Panc1 (cell line): ENCODE measurements at regions not wholly inside any gene's neighbourhood (a gene's known extent, or its start where the extent isn't known, plus 50 kb on each side); places are given as distances from the start of the nearest gene placed in this dataset.

Experiments used
- ATAC-seq: fragments of 200-7000 bp; cut with Tn5 transposase; 2 replicates; pipeline ENCODE4 v1.9.1; 2020; ENCODE audit warnings: mild to moderate bottlenecking, moderate library complexity
- BruUV-seq: library from RNA; stranded (reverse); fragments of 400-500 nt; replicated peaks from 2 replicates; lab custom pipeline; 2021; lab: Mats Ljungman, UMichigan
- CTCF ChIA-PET: fragments of 300-600 bp; sonication (Branson Sonifier 250); formaldehyde crosslinking; loops from one replicate; lab custom pipeline; 2022; ENCODE audit warnings: antibody characterized with exemption; lab: Charles Lee
- POLR2A ChIA-PET: fragments of 300-600 bp; sonication (Branson Sonifier 250); formaldehyde crosslinking; loops from one replicate; lab custom pipeline; 2022; ENCODE audit warnings: antibody characterized with exemption; lab: Charles Lee
- DNase-seq: peaks from one replicate; pipeline ENCODE4 v3.0.0-alpha.2; 2010; ENCODE audit warnings: low read depth, low spot score
- H3K27ac ChIP-seq: 2 replicates; pipeline ENCODE4 v1.5.1; 2011; ENCODE audit warnings: mild to moderate bottlenecking, low read length, inconsistent platforms
- H3K27me3 ChIP-seq: fragments of 200-500 bp; sonication (Bioruptor generic); 2 replicates; pipeline ENCODE4 v1.6.0; 2014; ENCODE audit warnings: low read length, inconsistent platforms; ENCODE audit not compliant: control insufficient read depth, insufficient read depth
- H3K36me3 ChIP-seq: fragments of 200-500 bp; sonication (Bioruptor generic); 2 replicates; pipeline ENCODE4 v1.5.1; 2014; ENCODE audit warnings: inconsistent platforms, mild to moderate bottlenecking, low read length, moderate library complexity; ENCODE audit not compliant: control insufficient read depth, insufficient read depth
- H3K4me1 ChIP-seq: 2 replicates; pipeline ENCODE4 v1.5.1; 2011; ENCODE audit warnings: inconsistent platforms, mild to moderate bottlenecking, low read length, moderate library complexity; ENCODE audit not compliant: control insufficient read depth, insufficient read depth
- H3K4me3 ChIP-seq, 2 experiments: 2 replicates each; pipeline ENCODE4 v1.5.1; 2011 to 2012; ENCODE audit warnings: low read depth in 2 of 2, low read length in 2 of 2, mild to moderate bottlenecking in 2 of 2, inconsistent platforms in 1 of 2, moderate library complexity in 1 of 2
- H3K9me3 ChIP-seq: fragments of 200-500 bp; sonication (Bioruptor generic); 2 replicates; pipeline ENCODE4 v1.5.1; 2014; ENCODE audit warnings: low read depth, mild to moderate bottlenecking, inconsistent platforms, low read length, moderate library complexity; ENCODE audit not compliant: control insufficient read depth, insufficient read depth
- POLR2AphosphoS5 ChIP-seq: IDR thresholded peaks from 2 replicates; pipeline ENCODE4 v1.6.1; 2012; ENCODE audit warnings: mild to moderate bottlenecking, low read depth, low read length, moderate library complexity
- SIN3A ChIP-seq: IDR thresholded peaks from 2 replicates; pipeline ENCODE4 v1.6.1; 2012; ENCODE audit warnings: low read depth, mild to moderate bottlenecking, low read length, moderate library complexity, borderline replicate concordance; ENCODE audit not compliant: insufficient read depth
- TCF7L2 ChIP-seq: IDR thresholded peaks from 2 replicates; pipeline ENCODE4 v1.6.1; 2011; ENCODE audit warnings: mild to moderate bottlenecking, low read depth, low read length, inconsistent platforms
- in situ Hi-C: cut with HindIII; loops from 2 replicates; pipeline ENCODE4 v1.10.0; 2016; ENCODE audit warnings: low sequenced_read_pairs, low pct_unique_long_range_greater_than_20kb
- intact Hi-C: fragments of 100-400 bp; cut with micrococcal nuclease; formaldehyde crosslinking; loops from one replicate; pipeline ENCODE4 v1.10.0; 2022; ENCODE audit not compliant: unreplicated experiment
- TF ChIP-seq, protein P1 (sequence below), 2 experiments: IDR thresholded peaks; 2 replicates each; pipeline ENCODE4 v1.6.1; 2011 to 2012; ENCODE audit warnings: low read depth in 2 of 2, control low read depth in 1 of 2, low read length in 1 of 2, mild to moderate bottlenecking in 1 of 2, moderate library complexity in 1 of 2; ENCODE audit not compliant: insufficient read depth in 1 of 2
- TF ChIP-seq, protein P2 (sequence below): fragments of 450-650 bp; IDR thresholded peaks from 2 replicates; pipeline ENCODE4 v1.5.1; 2017; ENCODE audit warnings: mild to moderate bottlenecking

DNA sequence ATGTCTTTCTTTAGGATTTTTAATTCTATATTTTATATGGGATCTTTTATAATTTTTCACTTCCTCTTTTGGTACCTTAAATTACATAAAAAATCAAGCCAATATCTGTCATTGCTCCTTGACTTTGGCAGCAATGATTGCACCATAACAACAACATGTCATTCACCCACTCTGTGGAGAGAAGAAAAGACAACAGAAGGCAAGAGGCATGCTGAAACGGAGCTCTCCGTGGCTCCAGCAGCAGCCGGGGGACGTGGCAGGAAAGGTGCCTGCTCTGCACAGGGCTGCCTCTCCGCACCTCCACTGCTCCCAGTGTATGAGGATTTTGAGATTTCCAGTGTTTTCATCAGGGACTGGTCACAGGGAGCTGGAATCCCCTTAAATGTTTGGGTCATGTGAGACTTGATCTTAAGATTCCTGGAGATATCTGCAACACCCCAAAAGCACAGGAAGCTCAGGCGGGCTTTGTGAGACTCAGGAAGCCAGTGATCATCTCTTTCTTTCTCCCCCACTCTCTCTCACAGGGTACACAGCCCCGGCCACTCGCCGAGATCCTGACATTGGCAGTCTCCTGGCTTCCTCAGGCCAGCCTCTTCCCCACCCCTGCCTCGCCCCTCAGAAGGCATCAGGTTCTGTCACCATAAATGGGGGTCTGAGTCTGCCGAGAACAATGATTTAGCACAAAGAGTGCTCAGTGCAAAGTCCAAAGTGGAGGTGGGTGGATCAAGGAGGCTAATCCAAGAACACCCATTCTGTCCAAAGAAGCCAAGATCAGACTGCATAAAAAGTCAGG lies 74.6 kb downstream of the ACTL7B start:
- ChIA-PET POLR2A (no interaction called here), CTCF (interaction anchor here (0.6 kb wide), 1 partner anchor 173 kb away, joined by 3 read pairs; no protein-coding TSS in a partner anchor)
- no TSS peak for BruUV-seq
- Histone ChIP-seq H3K27me3 (no peaks in the 10 kb centered on the region; the same call in none of the 2 replicates), H3K27ac (no peak overlapping the region), H3K4me3 (0 out of 4 replicates have a peak overlapping the region, but pooled peaks of 1 of the 2 experiments have one; percentile 6), H3K4me1 (no peaks in the 10 kb centered on the region), H3K9me3 (no peaks in the 10 kb centered on the region), H3K36me3 (no peaks in the 10 kb centered on the region)
- TF ChIP-seq SIN3A (no peak), POLR2AphosphoS5 (no peak), TCF7L2 (no peak)
- TF ChIP-seq, protein P1, sequence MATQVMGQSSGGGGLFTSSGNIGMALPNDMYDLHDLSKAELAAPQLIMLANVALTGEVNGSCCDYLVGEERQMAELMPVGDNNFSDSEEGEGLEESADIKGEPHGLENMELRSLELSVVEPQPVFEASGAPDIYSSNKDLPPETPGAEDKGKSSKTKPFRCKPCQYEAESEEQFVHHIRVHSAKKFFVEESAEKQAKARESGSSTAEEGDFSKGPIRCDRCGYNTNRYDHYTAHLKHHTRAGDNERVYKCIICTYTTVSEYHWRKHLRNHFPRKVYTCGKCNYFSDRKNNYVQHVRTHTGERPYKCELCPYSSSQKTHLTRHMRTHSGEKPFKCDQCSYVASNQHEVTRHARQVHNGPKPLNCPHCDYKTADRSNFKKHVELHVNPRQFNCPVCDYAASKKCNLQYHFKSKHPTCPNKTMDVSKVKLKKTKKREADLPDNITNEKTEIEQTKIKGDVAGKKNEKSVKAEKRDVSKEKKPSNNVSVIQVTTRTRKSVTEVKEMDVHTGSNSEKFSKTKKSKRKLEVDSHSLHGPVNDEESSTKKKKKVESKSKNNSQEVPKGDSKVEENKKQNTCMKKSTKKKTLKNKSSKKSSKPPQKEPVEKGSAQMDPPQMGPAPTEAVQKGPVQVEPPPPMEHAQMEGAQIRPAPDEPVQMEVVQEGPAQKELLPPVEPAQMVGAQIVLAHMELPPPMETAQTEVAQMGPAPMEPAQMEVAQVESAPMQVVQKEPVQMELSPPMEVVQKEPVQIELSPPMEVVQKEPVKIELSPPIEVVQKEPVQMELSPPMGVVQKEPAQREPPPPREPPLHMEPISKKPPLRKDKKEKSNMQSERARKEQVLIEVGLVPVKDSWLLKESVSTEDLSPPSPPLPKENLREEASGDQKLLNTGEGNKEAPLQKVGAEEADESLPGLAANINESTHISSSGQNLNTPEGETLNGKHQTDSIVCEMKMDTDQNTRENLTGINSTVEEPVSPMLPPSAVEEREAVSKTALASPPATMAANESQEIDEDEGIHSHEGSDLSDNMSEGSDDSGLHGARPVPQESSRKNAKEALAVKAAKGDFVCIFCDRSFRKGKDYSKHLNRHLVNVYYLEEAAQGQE (IDR thresholded peaks at IDR 0.05; ENCODE audit: insufficient read depth in 1 of 2, low read depth in 2 of 2, low read length in 1 of 2), result no peak
- TF ChIP-seq, protein P2, sequence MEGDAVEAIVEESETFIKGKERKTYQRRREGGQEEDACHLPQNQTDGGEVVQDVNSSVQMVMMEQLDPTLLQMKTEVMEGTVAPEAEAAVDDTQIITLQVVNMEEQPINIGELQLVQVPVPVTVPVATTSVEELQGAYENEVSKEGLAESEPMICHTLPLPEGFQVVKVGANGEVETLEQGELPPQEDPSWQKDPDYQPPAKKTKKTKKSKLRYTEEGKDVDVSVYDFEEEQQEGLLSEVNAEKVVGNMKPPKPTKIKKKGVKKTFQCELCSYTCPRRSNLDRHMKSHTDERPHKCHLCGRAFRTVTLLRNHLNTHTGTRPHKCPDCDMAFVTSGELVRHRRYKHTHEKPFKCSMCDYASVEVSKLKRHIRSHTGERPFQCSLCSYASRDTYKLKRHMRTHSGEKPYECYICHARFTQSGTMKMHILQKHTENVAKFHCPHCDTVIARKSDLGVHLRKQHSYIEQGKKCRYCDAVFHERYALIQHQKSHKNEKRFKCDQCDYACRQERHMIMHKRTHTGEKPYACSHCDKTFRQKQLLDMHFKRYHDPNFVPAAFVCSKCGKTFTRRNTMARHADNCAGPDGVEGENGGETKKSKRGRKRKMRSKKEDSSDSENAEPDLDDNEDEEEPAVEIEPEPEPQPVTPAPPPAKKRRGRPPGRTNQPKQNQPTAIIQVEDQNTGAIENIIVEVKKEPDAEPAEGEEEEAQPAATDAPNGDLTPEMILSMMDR, result no peak
- in situ Hi-C loops (no loop called here), intact Hi-C loops (no loop called here)
- DNase-seq (no peak), ATAC-seq (no peak)

DNA sequence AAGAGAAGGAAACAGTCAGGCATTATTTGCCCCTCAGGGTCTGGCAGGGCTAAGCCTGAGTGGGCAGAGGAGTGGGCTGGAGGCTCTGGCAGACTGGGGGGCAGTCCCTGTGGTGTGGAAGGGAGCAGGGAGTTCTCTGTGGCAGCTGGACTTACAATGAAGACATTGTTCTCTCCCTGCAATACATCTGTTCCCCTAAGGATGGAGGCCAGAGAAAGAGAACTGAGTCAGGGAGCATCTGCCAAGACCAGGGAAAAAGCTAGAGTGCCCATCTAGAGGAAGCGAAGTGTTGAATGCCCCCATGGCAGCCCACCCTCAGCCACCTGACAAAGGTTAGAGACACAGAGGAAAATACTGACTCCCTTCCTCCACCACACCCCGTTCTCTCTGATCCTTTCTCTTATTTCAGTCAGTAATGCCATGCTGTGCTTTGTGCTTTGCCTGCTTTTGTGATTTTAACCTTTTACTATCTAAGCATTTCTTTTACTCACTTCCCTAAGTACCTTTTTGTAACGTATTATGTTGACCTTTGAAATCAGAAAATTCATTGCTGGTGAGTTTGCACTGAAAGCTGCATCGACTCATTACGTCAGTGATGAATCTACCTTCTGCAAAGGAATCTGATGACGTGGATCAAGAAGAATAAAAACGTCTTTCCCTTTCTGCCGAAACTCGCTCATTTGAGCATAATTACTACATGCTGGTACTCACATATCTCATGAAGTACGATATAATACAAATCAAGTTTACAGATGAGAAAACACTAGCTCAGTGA lies 76.0 kb downstream of the ACTL7B start:
- TF ChIP-seq, protein P2, result no peak
- TF ChIP-seq, protein P1 (IDR thresholded peaks at IDR 0.05; ENCODE audit: insufficient read depth in 1 of 2, low read depth in 2 of 2, low read length in 1 of 2), result no peak
- no peak for TF ChIP-seq SIN3A
- Histone ChIP-seq H3K4me3 (no peak overlapping the region), H3K27me3 (no peaks in the 10 kb centered on the region; the same call in none of the 2 replicates), H3K36me3 (no peaks in the 10 kb centered on the region), H3K27ac (no peak overlapping the region), H3K4me1 (no peaks in the 10 kb centered on the region), H3K9me3 (no peaks in the 10 kb centered on the region)
- ATAC-seq (no peak), DNase-seq (no peak)
- intact Hi-C loops, result no loop called here
- in situ Hi-C loops, result no loop called here
- CTCF ChIA-PET, result no interaction called here
- BruUV-seq, result no TSS peak
- POLR2A ChIA-PET, result no interaction called here
